SK-N-SH (cell line): ENCODE measurements at regions not wholly inside any gene's neighbourhood (a gene's known extent, or its start where the extent isn't known, plus 50 kb on each side); places are given as distances from the start of the nearest gene placed in this dataset.

ENCODE experiments used
- CTCF ChIA-PET: fragments of 300-600, 350-600 bp; formaldehyde crosslinking; extraction: SDS; loops from one replicate; lab custom pipeline; 2021; lab: Yijun Ruan, JAX
- POLR2A ChIA-PET: fragments of 350-600 bp; sonication (Branson Sonifier 250); formaldehyde crosslinking; extraction: SDS; loops from one replicate; lab custom pipeline; 2020; ENCODE audit warnings: antibody characterized with exemption, inconsistent platforms; lab: Yijun Ruan, JAX
- DNase-seq: peaks from one replicate; pipeline ENCODE4 v3.0.0; 2012
- H2AFZ ChIP-seq: fragments of 200-600 bp; sonication (generic); 2 replicates; pipeline ENCODE4 v1.8.1; 2016; ENCODE audit warnings: antibody characterized with exemption, mild to moderate bottlenecking, low read depth
- H3F3A ChIP-seq: fragments of 200-600 bp; sonication (generic); replicated peaks from 2 replicates; pipeline ENCODE3; 2016; ENCODE audit warnings: antibody characterized with exemption, mild to moderate bottlenecking; ENCODE audit not compliant: insufficient read depth
- H3K27ac ChIP-seq, 2 experiments: fragments of 200-500 bp in 1 of 2; fragments of 200-600 bp in 1 of 2; sonication (Bioruptor generic) in 1 of 2; sonication (generic), shearing (Covaris generic) in 1 of 2; 2 replicates each; pipeline versions ENCODE4 v1.5.1 to v1.6.1; 2014 to 2016; ENCODE audit warnings: low read depth in 2 of 2, inconsistent platforms in 1 of 2, low read length in 1 of 2, mild to moderate bottlenecking in 1 of 2, mixed read lengths in 1 of 2
- H3K27me3 ChIP-seq: fragments of 200-600 bp; sonication (generic), shearing (Covaris generic); 2 replicates; pipeline ENCODE4 v1.6.1; 2016; ENCODE audit warnings: mixed run types; ENCODE audit not compliant: insufficient read depth
- H3K36me3 ChIP-seq, 2 experiments: fragments of 200-500 bp in 1 of 2; fragments of 200-600 bp in 1 of 2; sonication (Bioruptor generic) in 1 of 2; sonication (generic) in 1 of 2; replicated peaks in 1 of 2; 2 replicates each; pipeline versions ENCODE3 to v1.5.1; 2014 to 2016; ENCODE audit warnings: low read length in 1 of 2, mild to moderate bottlenecking in 1 of 2; ENCODE audit not compliant: insufficient read depth in 2 of 2, control insufficient read depth in 1 of 2
- H3K4me1 ChIP-seq, 2 experiments: fragments of 200-500 bp in 1 of 2; fragments of 200-600 bp in 1 of 2; sonication (Bioruptor generic) in 1 of 2; sonication (generic), shearing (Covaris generic) in 1 of 2; 2 replicates each; pipeline versions ENCODE4 v1.5.1 to v1.6.1; 2014 to 2016; ENCODE audit warnings: low read depth in 1 of 2, low read length in 1 of 2, mixed run types in 1 of 2; ENCODE audit not compliant: insufficient read depth in 2 of 2, control insufficient read depth in 1 of 2
- H3K4me2 ChIP-seq: fragments of 200-600 bp; sonication (generic), shearing (Covaris generic); 2 replicates; pipeline ENCODE4 v1.6.1; 2017; ENCODE audit warnings: mixed run types
- H3K4me3 ChIP-seq, 2 experiments: fragments of 200-500 bp in 1 of 2; fragments of 200-600 bp in 1 of 2; sonication (Bioruptor generic) in 1 of 2; sonication (generic), shearing (Covaris generic) in 1 of 2; 2 replicates each; pipeline versions ENCODE4 v1.5.1 to v1.8.1; 2014 to 2016; ENCODE audit warnings: low read depth in 2 of 2, inconsistent platforms in 1 of 2, low read length in 1 of 2, mild to moderate bottlenecking in 1 of 2, mixed read lengths in 1 of 2, moderate library complexity in 1 of 2
- H3K79me2 ChIP-seq: fragments of 200-600 bp; sonication (generic); 2 replicates; pipeline ENCODE4 v1.8.1; 2017; ENCODE audit warnings: mild to moderate bottlenecking; ENCODE audit not compliant: insufficient read depth
- H3K9ac ChIP-seq: fragments of 200-600 bp; sonication (generic); 2 replicates; pipeline ENCODE4 v1.6.1; 2017; ENCODE audit warnings: mixed run types
- H3K9me2 ChIP-seq: fragments of 200-600 bp; sonication (generic); 2 replicates; pipeline ENCODE4 v1.6.1; 2017; ENCODE audit warnings: mixed run types
- H3K9me3 ChIP-seq: fragments of 200-600 bp; sonication (generic); 2 replicates; pipeline ENCODE4 v1.6.1; 2017; ENCODE audit warnings: mixed run types, mild to moderate bottlenecking, moderate library complexity
- H4K20me1 ChIP-seq: fragments of 200-600 bp; sonication (generic); 2 replicates; pipeline ENCODE4 v1.6.1; 2017; ENCODE audit warnings: mild to moderate bottlenecking, mixed run types; ENCODE audit not compliant: insufficient read depth
- CHD2 ChIP-seq: fragments of 150-350 bp; IDR thresholded peaks from 2 replicates; pipeline ENCODE4 v1.6.1; 2018; ENCODE audit warnings: low read length; ENCODE audit not compliant: partially characterized antibody
- EP300 ChIP-seq, 2 experiments: IDR thresholded peaks; 2 replicates each; pipeline versions ENCODE4 v1.4.0 to v1.6.1; 2012; ENCODE audit warnings: borderline replicate concordance in 1 of 2, low read depth in 1 of 2, low read length in 1 of 2
- EZH2phosphoT487 ChIP-seq: fragments of 200-600 bp; sonication (generic); IDR thresholded peaks from 2 replicates; pipeline ENCODE4 v1.6.1; 2017; ENCODE audit warnings: low read depth, mixed run types, mild to moderate bottlenecking, antibody characterized with exemption, moderate library complexity, borderline replicate concordance
- FOSL2 ChIP-seq: IDR thresholded peaks from 2 replicates; pipeline ENCODE4 v1.4.0; 2012; ENCODE audit warnings: low read depth, mild to moderate bottlenecking, moderate library complexity, borderline replicate concordance
- FOXM1 ChIP-seq: IDR thresholded peaks from 2 replicates; pipeline ENCODE4 v1.4.0; 2012; ENCODE audit warnings: low read depth, mild to moderate bottlenecking
- GABPA ChIP-seq: IDR thresholded peaks from 2 replicates; pipeline ENCODE4 v1.4.0; 2012; ENCODE audit warnings: low read depth, mild to moderate bottlenecking
- GATA2 ChIP-seq: sonication (generic); formaldehyde crosslinking; IDR thresholded peaks from 2 replicates; pipeline ENCODE4 v1.5.0; 2020; ENCODE audit warnings: mild to moderate bottlenecking, missing genetic modification reagents
- IRF3 ChIP-seq: fragments of 150-350 bp; IDR thresholded peaks from 2 replicates; pipeline ENCODE4 v1.6.1; 2016; ENCODE audit warnings: mild to moderate bottlenecking, low read depth, low read length
- JUND ChIP-seq: IDR thresholded peaks from 2 replicates; pipeline ENCODE4 v1.4.0; 2012
- MEF2A ChIP-seq: IDR thresholded peaks from 2 replicates; pipeline ENCODE4 v1.4.0; 2012; ENCODE audit warnings: low read depth, borderline replicate concordance
- MXI1 ChIP-seq: IDR thresholded peaks from 2 replicates; pipeline ENCODE4 v1.6.1; 2012; ENCODE audit warnings: mild to moderate bottlenecking, low read depth, low read length, improper control_type of control experiment
- NRF1 ChIP-seq: IDR thresholded peaks from 2 replicates; pipeline ENCODE4 v1.6.1; 2012; ENCODE audit warnings: low read depth, mild to moderate bottlenecking, low read length
- POLR2AphosphoS5 ChIP-seq: IDR thresholded peaks from 2 replicates; pipeline ENCODE4 v1.6.1; 2012; ENCODE audit warnings: low read depth, low read length
- RAD21 ChIP-seq: IDR thresholded peaks from 2 replicates; pipeline ENCODE4 v1.6.1; 2012; ENCODE audit warnings: mild to moderate bottlenecking, low read length
- RCOR1 ChIP-seq: fragments of 150-350 bp; IDR thresholded peaks from 2 replicates; pipeline ENCODE4 v1.6.1; 2017; ENCODE audit warnings: antibody characterized with exemption, low read length
- REST ChIP-seq: IDR thresholded peaks from 2 replicates; pipeline ENCODE4 v1.6.1; 2012; ENCODE audit warnings: mild to moderate bottlenecking, low read depth, low read length, moderate library complexity
- RFX5 ChIP-seq: IDR thresholded peaks from 2 replicates; pipeline ENCODE4 v1.6.1; 2012; ENCODE audit warnings: mild to moderate bottlenecking, improper control_type of control experiment, low read length
- RXRA ChIP-seq: IDR thresholded peaks from 2 replicates; pipeline ENCODE4 v1.4.0; 2012; ENCODE audit warnings: low read depth, mild to moderate bottlenecking, borderline replicate concordance
- SIN3A ChIP-seq: IDR thresholded peaks from 2 replicates; pipeline ENCODE4 v1.6.1; 2012; ENCODE audit warnings: low read depth, mild to moderate bottlenecking, low read length, moderate library complexity, borderline replicate concordance
- TEAD4 ChIP-seq: IDR thresholded peaks from 2 replicates; pipeline ENCODE4 v1.4.0; 2012; ENCODE audit warnings: mild to moderate bottlenecking, borderline replicate concordance; ENCODE audit not compliant: insufficient read depth
- USF2 ChIP-seq: fragments of 150-350 bp; IDR thresholded peaks from 2 replicates; pipeline ENCODE4 v1.6.1; 2017; ENCODE audit warnings: antibody characterized with exemption, low read length, low read depth, borderline replicate concordance
- WGBS: methylation state at CpG from one replicate; pipeline ENCODE4 v1.1.6; 2017; ENCODE audit warnings: low lambda C conversion rate; 5-methylcytosine and 5-hydroxymethylcytosine counted together
- TF ChIP-seq, protein P1 (sequence below): IDR thresholded peaks from 2 replicates; pipeline ENCODE4 v1.4.0; 2012; ENCODE audit warnings: low read depth

- no peak for TF ChIP-seq RXRA
- TF ChIP-seq MXI1: no peak
- TF ChIP-seq CHD2: no peak
- TF ChIP-seq RFX5: no peak
- TF ChIP-seq GATA2 (CRISPR knock-in tag): no peak
- no peak for TF ChIP-seq MEF2A
- no peak for TF ChIP-seq SIN3A
- TF ChIP-seq, protein P1, sequence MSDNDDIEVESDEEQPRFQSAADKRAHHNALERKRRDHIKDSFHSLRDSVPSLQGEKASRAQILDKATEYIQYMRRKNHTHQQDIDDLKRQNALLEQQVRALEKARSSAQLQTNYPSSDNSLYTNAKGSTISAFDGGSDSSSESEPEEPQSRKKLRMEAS: no peak
- TF ChIP-seq EP300 (IDR thresholded peaks at IDR 0.05; ENCODE audit: borderline replicate concordance in 1 of 2, low read depth in 1 of 2, low read length in 1 of 2): no peak
Observed at GRCh38 chr1:81712425-81712824, 88.3 kb upstream of the ADGRL2 start (continued).

GRCh38 chr1:81710857-81711256 is 89.9 kb upstream of the ADGRL2 start:
- Histone ChIP-seq H3K9ac (no peak overlapping the region), H3K4me1 (peaks cover 0 to 12% of the 10 kb centered on the region in 2 experiments; a peak in 3 of 4 replicates), H4K20me1 (no peaks in the 10 kb centered on the region), H3K36me3 (no peaks in the 10 kb centered on the region), H3K27ac (no peak overlapping the region), H3K4me2 (no peak overlapping the region), H3K9me2 (no peaks in the 10 kb centered on the region), H3K27me3 (no peaks in the 10 kb centered on the region), H3K4me3 (no peak overlapping the region), H3K9me3 (no peaks in the 10 kb centered on the region), H2AFZ (no peak overlapping the region), H3F3A (peaks cover 21% of the 10 kb centered on the region), H3K79me2 (no peaks in the 10 kb centered on the region)
- DNase-seq: no peak
- ChIA-PET POLR2A (no interaction called here), CTCF (no interaction called here)
- 98% methylated on average over 2 of the region's 2 CpGs for WGBS
- TF ChIP-seq TEAD4 (no peak), POLR2AphosphoS5 (no peak), IRF3 (no peak), RFX5 (no peak), REST (no peak), NRF1 (no peak), USF2 (no peak), JUND (no peak), FOSL2 (no peak), RAD21 (no peak), MEF2A (no peak), RCOR1 (no peak), FOXM1 (no peak), GABPA (no peak), EZH2phosphoT487 (no peak), SIN3A (no peak)
